HCT116 (cell line): ENCODE measurements at regions not wholly inside any gene's neighbourhood (a gene's known extent, or its start where the extent isn't known, plus 50 kb on each side); places are given as distances from the start of the nearest gene placed in this dataset.

ENCODE experiments used
- EGR1 ChIP-seq: IDR thresholded peaks from 2 replicates; pipeline ENCODE4 v1.6.1; 2012; ENCODE audit warnings: low read depth
- EZH2 ChIP-seq: fragments of 200-600 bp; sonication (generic); IDR thresholded peaks from 2 replicates; pipeline ENCODE4 v1.6.1; 2017; ENCODE audit warnings: antibody characterized with exemption, mixed run types
- EZH2phosphoT487 ChIP-seq: fragments of 200-600 bp; IDR thresholded peaks from 2 replicates; pipeline ENCODE4 v1.6.1; 2018; ENCODE audit warnings: antibody characterized with exemption, borderline replicate concordance
- POLR2A ChIP-seq: IDR thresholded peaks from 2 replicates; pipeline ENCODE4 v1.7.0; 2011; ENCODE audit warnings: borderline replicate concordance; ENCODE audit not compliant: insufficient read depth, insufficient read length; ENCODE audit errors: extremely low read depth
- POLR2AphosphoS5 ChIP-seq: IDR thresholded peaks from 2 replicates; pipeline ENCODE4 v1.6.1; 2011; ENCODE audit warnings: mild to moderate bottlenecking, low read depth, low read length, moderate library complexity
- SIN3A ChIP-seq: IDR thresholded peaks from 2 replicates; pipeline ENCODE4 v1.6.1; 2012; ENCODE audit warnings: low read depth
- SP1 ChIP-seq: IDR thresholded peaks from 2 replicates; pipeline ENCODE4 v1.6.1; 2012; ENCODE audit warnings: low read depth
- YY1 ChIP-seq: IDR thresholded peaks from 2 replicates; pipeline ENCODE4 v1.6.1; 2011; ENCODE audit warnings: low read length, low read depth, moderate library complexity, mild to moderate bottlenecking; ENCODE audit not compliant: insufficient replicate concordance; ENCODE audit errors: extremely low read depth
- TF ChIP-seq, protein P1 (sequence below), 3 experiments: fragments of 200-600 bp in 1 of 3; sonication (generic) in 1 of 3; IDR thresholded peaks in 2 of 3; conservative IDR thresholded peaks in 1 of 3; 2 replicates each; pipeline ENCODE4 v1.5.1; 2012 to 2017; ENCODE audit warnings: low read depth in 2 of 3, low read length in 2 of 3, antibody characterized with exemption in 1 of 3, borderline replicate concordance in 1 of 3, control low read depth in 1 of 3, mild to moderate bottlenecking in 1 of 3, mixed read lengths in 1 of 3, mixed run types in 1 of 3, moderate library complexity in 1 of 3; ENCODE audit not compliant: insufficient read depth in 1 of 3
- TF ChIP-seq, protein P2 (sequence below): IDR thresholded peaks from 2 replicates; pipeline ENCODE4 v1.6.1; 2012; ENCODE audit warnings: low read depth
- TF ChIP-seq, protein P3 (sequence below): IDR thresholded peaks from 2 replicates; pipeline ENCODE4 v1.6.1; 2012
- TF ChIP-seq, protein P4 (sequence below): IDR thresholded peaks from 2 replicates; pipeline ENCODE4 v1.6.1; 2012
- TF ChIP-seq, protein P5 (sequence below): IDR thresholded peaks from 2 replicates; pipeline ENCODE4 v1.6.1; 2011; ENCODE audit warnings: mild to moderate bottlenecking, low read length, moderate library complexity; ENCODE audit not compliant: insufficient replicate concordance; ENCODE audit errors: extremely low read depth

DNA sequence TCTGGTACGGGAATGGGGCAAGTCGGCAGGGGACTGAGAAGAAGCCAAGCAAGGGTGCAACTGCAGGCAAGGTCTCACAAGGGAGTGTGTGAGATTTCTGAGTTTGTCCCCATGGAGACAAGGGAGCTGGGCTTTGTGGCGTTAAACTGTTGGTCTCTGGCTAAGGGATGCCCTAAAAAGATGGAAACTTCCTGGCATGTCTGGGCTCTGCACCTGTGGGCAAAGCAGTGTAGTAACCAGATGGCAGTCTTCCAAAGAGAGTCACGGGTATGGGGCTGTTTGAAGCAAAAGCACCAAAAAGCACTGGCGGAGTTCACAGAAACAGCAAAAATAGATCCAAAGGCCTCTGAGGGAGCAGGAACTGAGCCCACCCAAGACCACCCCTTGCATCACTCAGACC is 104.8 kb upstream of the SLC44A3 start:
- TF ChIP-seq, protein P1, sequence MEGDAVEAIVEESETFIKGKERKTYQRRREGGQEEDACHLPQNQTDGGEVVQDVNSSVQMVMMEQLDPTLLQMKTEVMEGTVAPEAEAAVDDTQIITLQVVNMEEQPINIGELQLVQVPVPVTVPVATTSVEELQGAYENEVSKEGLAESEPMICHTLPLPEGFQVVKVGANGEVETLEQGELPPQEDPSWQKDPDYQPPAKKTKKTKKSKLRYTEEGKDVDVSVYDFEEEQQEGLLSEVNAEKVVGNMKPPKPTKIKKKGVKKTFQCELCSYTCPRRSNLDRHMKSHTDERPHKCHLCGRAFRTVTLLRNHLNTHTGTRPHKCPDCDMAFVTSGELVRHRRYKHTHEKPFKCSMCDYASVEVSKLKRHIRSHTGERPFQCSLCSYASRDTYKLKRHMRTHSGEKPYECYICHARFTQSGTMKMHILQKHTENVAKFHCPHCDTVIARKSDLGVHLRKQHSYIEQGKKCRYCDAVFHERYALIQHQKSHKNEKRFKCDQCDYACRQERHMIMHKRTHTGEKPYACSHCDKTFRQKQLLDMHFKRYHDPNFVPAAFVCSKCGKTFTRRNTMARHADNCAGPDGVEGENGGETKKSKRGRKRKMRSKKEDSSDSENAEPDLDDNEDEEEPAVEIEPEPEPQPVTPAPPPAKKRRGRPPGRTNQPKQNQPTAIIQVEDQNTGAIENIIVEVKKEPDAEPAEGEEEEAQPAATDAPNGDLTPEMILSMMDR (IDR thresholded peaks at IDR 0.05 in 2 of 3, conservative IDR thresholded peaks at IDR 0.05 in 1 of 3; ENCODE audit: borderline replicate concordance in 1 of 3, insufficient read depth in 1 of 3, low read depth in 2 of 3, low read length in 2 of 3) = no peak
- TF ChIP-seq POLR2AphosphoS5 (no peak), EZH2 (no peak), EGR1 (no peak), POLR2A (no peak), EZH2phosphoT487 (no peak), SP1 (no peak), SIN3A (no peak), YY1 (no peak)
- TF ChIP-seq, protein P2, sequence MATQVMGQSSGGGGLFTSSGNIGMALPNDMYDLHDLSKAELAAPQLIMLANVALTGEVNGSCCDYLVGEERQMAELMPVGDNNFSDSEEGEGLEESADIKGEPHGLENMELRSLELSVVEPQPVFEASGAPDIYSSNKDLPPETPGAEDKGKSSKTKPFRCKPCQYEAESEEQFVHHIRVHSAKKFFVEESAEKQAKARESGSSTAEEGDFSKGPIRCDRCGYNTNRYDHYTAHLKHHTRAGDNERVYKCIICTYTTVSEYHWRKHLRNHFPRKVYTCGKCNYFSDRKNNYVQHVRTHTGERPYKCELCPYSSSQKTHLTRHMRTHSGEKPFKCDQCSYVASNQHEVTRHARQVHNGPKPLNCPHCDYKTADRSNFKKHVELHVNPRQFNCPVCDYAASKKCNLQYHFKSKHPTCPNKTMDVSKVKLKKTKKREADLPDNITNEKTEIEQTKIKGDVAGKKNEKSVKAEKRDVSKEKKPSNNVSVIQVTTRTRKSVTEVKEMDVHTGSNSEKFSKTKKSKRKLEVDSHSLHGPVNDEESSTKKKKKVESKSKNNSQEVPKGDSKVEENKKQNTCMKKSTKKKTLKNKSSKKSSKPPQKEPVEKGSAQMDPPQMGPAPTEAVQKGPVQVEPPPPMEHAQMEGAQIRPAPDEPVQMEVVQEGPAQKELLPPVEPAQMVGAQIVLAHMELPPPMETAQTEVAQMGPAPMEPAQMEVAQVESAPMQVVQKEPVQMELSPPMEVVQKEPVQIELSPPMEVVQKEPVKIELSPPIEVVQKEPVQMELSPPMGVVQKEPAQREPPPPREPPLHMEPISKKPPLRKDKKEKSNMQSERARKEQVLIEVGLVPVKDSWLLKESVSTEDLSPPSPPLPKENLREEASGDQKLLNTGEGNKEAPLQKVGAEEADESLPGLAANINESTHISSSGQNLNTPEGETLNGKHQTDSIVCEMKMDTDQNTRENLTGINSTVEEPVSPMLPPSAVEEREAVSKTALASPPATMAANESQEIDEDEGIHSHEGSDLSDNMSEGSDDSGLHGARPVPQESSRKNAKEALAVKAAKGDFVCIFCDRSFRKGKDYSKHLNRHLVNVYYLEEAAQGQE = no peak
- TF ChIP-seq, protein P3, sequence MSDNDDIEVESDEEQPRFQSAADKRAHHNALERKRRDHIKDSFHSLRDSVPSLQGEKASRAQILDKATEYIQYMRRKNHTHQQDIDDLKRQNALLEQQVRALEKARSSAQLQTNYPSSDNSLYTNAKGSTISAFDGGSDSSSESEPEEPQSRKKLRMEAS = no peak
- TF ChIP-seq, protein P4, sequence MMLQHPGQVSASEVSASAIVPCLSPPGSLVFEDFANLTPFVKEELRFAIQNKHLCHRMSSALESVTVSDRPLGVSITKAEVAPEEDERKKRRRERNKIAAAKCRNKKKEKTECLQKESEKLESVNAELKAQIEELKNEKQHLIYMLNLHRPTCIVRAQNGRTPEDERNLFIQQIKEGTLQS = no peak
- TF ChIP-seq, protein P5, sequence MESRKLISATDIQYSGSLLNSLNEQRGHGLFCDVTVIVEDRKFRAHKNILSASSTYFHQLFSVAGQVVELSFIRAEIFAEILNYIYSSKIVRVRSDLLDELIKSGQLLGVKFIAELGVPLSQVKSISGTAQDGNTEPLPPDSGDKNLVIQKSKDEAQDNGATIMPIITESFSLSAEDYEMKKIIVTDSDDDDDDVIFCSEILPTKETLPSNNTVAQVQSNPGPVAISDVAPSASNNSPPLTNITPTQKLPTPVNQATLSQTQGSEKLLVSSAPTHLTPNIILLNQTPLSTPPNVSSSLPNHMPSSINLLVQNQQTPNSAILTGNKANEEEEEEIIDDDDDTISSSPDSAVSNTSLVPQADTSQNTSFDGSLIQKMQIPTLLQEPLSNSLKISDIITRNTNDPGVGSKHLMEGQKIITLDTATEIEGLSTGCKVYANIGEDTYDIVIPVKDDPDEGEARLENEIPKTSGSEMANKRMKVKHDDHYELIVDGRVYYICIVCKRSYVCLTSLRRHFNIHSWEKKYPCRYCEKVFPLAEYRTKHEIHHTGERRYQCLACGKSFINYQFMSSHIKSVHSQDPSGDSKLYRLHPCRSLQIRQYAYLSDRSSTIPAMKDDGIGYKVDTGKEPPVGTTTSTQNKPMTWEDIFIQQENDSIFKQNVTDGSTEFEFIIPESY = no peak
